ENCODE measurements at regions not wholly inside any gene's neighbourhood (a gene's known extent, or its start where the extent isn't known, plus 50 kb on each side); places are given as distances from the start of the nearest gene placed in this dataset.

GRCh38 chr18:65610939-65611338 lies 139.9 kb upstream of the CDH7 start:
- WGBS, 2 donors (ENCODE audit: extremely low coverage in 2 of 2, insufficient read length in 2 of 2, insufficient replicate concordance in 1 of 2): no CpG with 5 or more reads among the region's 3 CpGs

DNA sequence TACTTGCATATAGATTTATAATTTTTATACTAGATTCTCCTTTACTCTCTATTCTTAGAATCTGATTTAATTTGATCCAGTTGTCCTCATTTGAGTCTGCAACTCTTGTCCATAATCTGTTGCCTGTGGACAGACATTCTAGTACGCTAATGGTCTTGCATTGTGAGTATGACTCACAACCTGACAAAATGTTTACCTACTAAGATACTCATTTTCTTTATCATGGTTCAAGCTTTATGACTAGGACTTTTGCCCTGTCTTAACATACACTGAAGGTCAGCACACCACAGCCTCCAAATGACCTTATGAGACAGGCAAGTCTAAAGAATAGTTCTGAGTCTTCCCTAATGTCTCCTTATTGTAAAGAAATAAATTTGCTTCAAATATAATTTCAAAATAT lies 142.3 kb upstream of the CDH7 start:
- no peak overlapping the region for H4K8ac ChIP-seq (ENCODE audit: low read depth, low read length)
- no peak overlapping the region for H2AK5ac ChIP-seq (ENCODE audit: low read depth, low read length)
- H3K4me1 ChIP-seq (ENCODE audit: control insufficient read depth in 2 of 2, insufficient read depth in 1 of 2, low read depth in 1 of 2, low read length in 2 of 2): no peaks in the 10 kb centered on the region
- no peak overlapping the region for H3K23ac ChIP-seq (ENCODE audit: low read depth, low read length, poor library complexity)
- no peaks in the 10 kb centered on the region for H3K79me1 ChIP-seq (ENCODE audit: low read depth, low read length)
- no peak overlapping the region for H3K4me3 ChIP-seq (ENCODE audit: low read length in 2 of 2)
- no peak overlapping the region for H3K27ac ChIP-seq (replicated peaks; ENCODE audit: low read length)
- no peak overlapping the region for H4K91ac ChIP-seq (ENCODE audit: low read depth, low read length, poor library complexity)
- H3K9me3 ChIP-seq (replicated peaks in 1 of 2; ENCODE audit: control insufficient read depth in 2 of 2, insufficient read depth in 1 of 2, low read depth in 1 of 2, low read length in 2 of 2): no peaks in the 10 kb centered on the region
- no peak overlapping the region for H3K4ac ChIP-seq (ENCODE audit: low read length)
- no peaks in the 10 kb centered on the region for H3K27me3 ChIP-seq (ENCODE audit: control insufficient read depth in 3 of 3, insufficient read depth in 3 of 3, low read depth in 1 of 3, low read length in 3 of 3)
- H3K4me2 ChIP-seq (ENCODE audit: insufficient read depth, low read length, poor library complexity, severe bottlenecking): no peak overlapping the region
- no peak for DNase-seq (ENCODE audit: low spot score)
- H2BK5ac ChIP-seq (ENCODE audit: low read length): no peak overlapping the region
- no CpG with 5 or more reads among the region's 1 CpG for WGBS, 2 donors (ENCODE audit: extremely low coverage in 2 of 2, insufficient read length in 2 of 2, insufficient replicate concordance in 1 of 2)
- no peak overlapping the region for H3K14ac ChIP-seq (ENCODE audit: low read length)
- H2BK12ac ChIP-seq (ENCODE audit: low read length): no peak overlapping the region
- H3K9ac ChIP-seq (ENCODE audit: low read depth, low read length, poor library complexity): no peak overlapping the region
- no peak overlapping the region for H3K18ac ChIP-seq (ENCODE audit: low read length)
- H2BK15ac ChIP-seq (ENCODE audit: low read length): no peak overlapping the region
- no peaks in the 10 kb centered on the region for H3K36me3 ChIP-seq (replicated peaks in 1 of 2; ENCODE audit: control insufficient read depth in 2 of 2, insufficient read depth in 2 of 2, low read length in 2 of 2)
- no peak overlapping the region for H2AFZ ChIP-seq (ENCODE audit: low read length)
- H2BK120ac ChIP-seq (ENCODE audit: low read depth, low read length): no peak overlapping the region

More at GRCh38 chr18:65610939-65611338, 139.9 kb upstream of the CDH7 start:
- Histone ChIP-seq H3K79me1 (ENCODE audit: low read depth, low read length) (no peaks in the 10 kb centered on the region), H2BK12ac (ENCODE audit: low read length) (no peak overlapping the region), H4K91ac (ENCODE audit: low read depth, low read length, poor library complexity) (no peak overlapping the region), H3K9me3 (replicated peaks in 1 of 2; ENCODE audit: control insufficient read depth in 2 of 2, insufficient read depth in 1 of 2, low read depth in 1 of 2, low read length in 2 of 2) (no peaks in the 10 kb centered on the region), H2BK15ac (ENCODE audit: low read length) (no peak overlapping the region), H3K4ac (ENCODE audit: low read length) (no peak overlapping the region), H2AFZ (ENCODE audit: low read length) (peak overlapping the region; percentile 77), H3K4me2 (ENCODE audit: insufficient read depth, low read length, poor library complexity, severe bottlenecking) (no peak overlapping the region), H3K36me3 (replicated peaks in 1 of 2; ENCODE audit: control insufficient read depth in 2 of 2, insufficient read depth in 2 of 2, low read length in 2 of 2) (no peaks in the 10 kb centered on the region), H3K4me1 (ENCODE audit: control insufficient read depth in 2 of 2, insufficient read depth in 1 of 2, low read depth in 1 of 2, low read length in 2 of 2) (no peaks in the 10 kb centered on the region), H3K23ac (ENCODE audit: low read depth, low read length, poor library complexity) (no peak overlapping the region), H2BK120ac (ENCODE audit: low read depth, low read length) (no peak overlapping the region), H3K27ac (replicated peaks; ENCODE audit: low read length) (no peak overlapping the region), H3K27me3 (ENCODE audit: control insufficient read depth in 3 of 3, insufficient read depth in 3 of 3, low read depth in 1 of 3, low read length in 3 of 3) (no peaks in the 10 kb centered on the region), H4K8ac (ENCODE audit: low read depth, low read length) (no peak overlapping the region), H2AK5ac (ENCODE audit: low read depth, low read length) (no peak overlapping the region), H3K14ac (ENCODE audit: low read length) (no peak overlapping the region), H3K4me3 (ENCODE audit: low read length in 2 of 2) (no peak overlapping the region), H3K9ac (ENCODE audit: low read depth, low read length, poor library complexity) (no peak overlapping the region), H3K18ac (ENCODE audit: low read length) (no peak overlapping the region), H2BK5ac (ENCODE audit: low read length) (no peak overlapping the region)
- DNase-seq (ENCODE audit: low spot score): peak; percentile 11

- H3K4ac ChIP-seq (ENCODE audit: low read length): no peak overlapping the region
- H3K4me2 ChIP-seq (ENCODE audit: insufficient read depth, low read length, poor library complexity, severe bottlenecking): no peak overlapping the region
- H2BK15ac ChIP-seq (ENCODE audit: low read length): no peak overlapping the region
- no peak overlapping the region for H4K91ac ChIP-seq (ENCODE audit: low read depth, low read length, poor library complexity)
- H3K79me1 ChIP-seq (ENCODE audit: low read depth, low read length): no peaks in the 10 kb centered on the region
- H3K9me3 ChIP-seq (replicated peaks in 1 of 2; ENCODE audit: control insufficient read depth in 2 of 2, insufficient read depth in 1 of 2, low read depth in 1 of 2, low read length in 2 of 2): no peaks in the 10 kb centered on the region
- H3K14ac ChIP-seq (ENCODE audit: low read length): no peak overlapping the region
- no peak overlapping the region for H3K23ac ChIP-seq (ENCODE audit: low read depth, low read length, poor library complexity)
- H2BK12ac ChIP-seq (ENCODE audit: low read length): no peak overlapping the region
- no peaks in the 10 kb centered on the region for H3K4me1 ChIP-seq (ENCODE audit: control insufficient read depth in 2 of 2, insufficient read depth in 1 of 2, low read depth in 1 of 2, low read length in 2 of 2)
- H3K9ac ChIP-seq (ENCODE audit: low read depth, low read length, poor library complexity): no peak overlapping the region
- no peaks in the 10 kb centered on the region for H3K36me3 ChIP-seq (replicated peaks in 1 of 2; ENCODE audit: control insufficient read depth in 2 of 2, insufficient read depth in 2 of 2, low read length in 2 of 2)
- no peak overlapping the region for H2BK120ac ChIP-seq (ENCODE audit: low read depth, low read length)
- H4K8ac ChIP-seq (ENCODE audit: low read depth, low read length): no peak overlapping the region
- no peak overlapping the region for H3K18ac ChIP-seq (ENCODE audit: low read length)
- WGBS, 2 donors (ENCODE audit: extremely low coverage in 2 of 2, insufficient read length in 2 of 2, insufficient replicate concordance in 1 of 2): no CpG with 5 or more reads among the region's 3 CpGs
- no peaks in the 10 kb centered on the region for H3K27me3 ChIP-seq (ENCODE audit: control insufficient read depth in 3 of 3, insufficient read depth in 3 of 3, low read depth in 1 of 3, low read length in 3 of 3)
- H2BK5ac ChIP-seq (ENCODE audit: low read length): no peak overlapping the region
- peak overlapping the region; percentile 66 for H2AFZ ChIP-seq (ENCODE audit: low read length)
- no peak overlapping the region for H3K4me3 ChIP-seq (ENCODE audit: low read length in 2 of 2)
- DNase-seq (ENCODE audit: low spot score): no peak
- H2AK5ac ChIP-seq (ENCODE audit: low read depth, low read length): no peak overlapping the region
- no peak overlapping the region for H3K27ac ChIP-seq (replicated peaks; ENCODE audit: low read length)
Observed at GRCh38 chr18:65607161-65607560, 143.7 kb upstream of the CDH7 start.

- H3K4me3 ChIP-seq (ENCODE audit: low read length in 2 of 2): no peak overlapping the region
- no peaks in the 10 kb centered on the region for H3K36me3 ChIP-seq (replicated peaks in 1 of 2; ENCODE audit: control insufficient read depth in 2 of 2, insufficient read depth in 2 of 2, low read length in 2 of 2)
- WGBS, 2 donors (ENCODE audit: extremely low coverage in 2 of 2, insufficient read length in 2 of 2, insufficient replicate concordance in 1 of 2): no CpG with 5 or more reads among the region's 3 CpGs
Observed at GRCh38 chr18:65606551-65607130, 144.2 kb upstream of the CDH7 start.

More at GRCh38 chr18:65606551-65607130, 144.2 kb upstream of the CDH7 start:
- no peaks in the 10 kb centered on the region for H3K4me1 ChIP-seq (ENCODE audit: control insufficient read depth in 2 of 2, insufficient read depth in 1 of 2, low read depth in 1 of 2, low read length in 2 of 2)
- H3K23ac ChIP-seq (ENCODE audit: low read depth, low read length, poor library complexity): no peak overlapping the region
- H2AK5ac ChIP-seq (ENCODE audit: low read depth, low read length): no peak overlapping the region
- H3K27ac ChIP-seq (replicated peaks; ENCODE audit: low read length): no peak overlapping the region
- H3K18ac ChIP-seq (ENCODE audit: low read length): no peak overlapping the region
- no peak overlapping the region for H2BK12ac ChIP-seq (ENCODE audit: low read length)
- no peak overlapping the region for H3K14ac ChIP-seq (ENCODE audit: low read length)
- no peak overlapping the region for H2BK120ac ChIP-seq (ENCODE audit: low read depth, low read length)
- H3K4me2 ChIP-seq (ENCODE audit: insufficient read depth, low read length, poor library complexity, severe bottlenecking): no peak overlapping the region
- H3K9me3 ChIP-seq (replicated peaks in 1 of 2; ENCODE audit: control insufficient read depth in 2 of 2, insufficient read depth in 1 of 2, low read depth in 1 of 2, low read length in 2 of 2): no peaks in the 10 kb centered on the region
- no peak overlapping the region for H3K9ac ChIP-seq (ENCODE audit: low read depth, low read length, poor library complexity)
- no peak overlapping the region for H2BK15ac ChIP-seq (ENCODE audit: low read length)
- no peaks in the 10 kb centered on the region for H3K27me3 ChIP-seq (ENCODE audit: control insufficient read depth in 3 of 3, insufficient read depth in 3 of 3, low read depth in 1 of 3, low read length in 3 of 3)
- H2AFZ ChIP-seq (ENCODE audit: low read length): peak overlapping the region; percentile 66
- H4K91ac ChIP-seq (ENCODE audit: low read depth, low read length, poor library complexity): no peak overlapping the region
- H2BK5ac ChIP-seq (ENCODE audit: low read length): no peak overlapping the region
- DNase-seq (ENCODE audit: low spot score): no peak
- H4K8ac ChIP-seq (ENCODE audit: low read depth, low read length): no peak overlapping the region
- no peaks in the 10 kb centered on the region for H3K79me1 ChIP-seq (ENCODE audit: low read depth, low read length)
- no peak overlapping the region for H3K4ac ChIP-seq (ENCODE audit: low read length)
